H1 (cell line): ENCODE measurements at regions not wholly inside any gene's neighbourhood (a gene's known extent, or its start where the extent isn't known, plus 50 kb on each side); places are given as distances from the start of the nearest gene placed in this dataset.

Experiments
- CTCF ChIA-PET: fragments of 300-600 bp; sonication (Branson Sonifier 250); formaldehyde crosslinking; loops from one replicate; lab custom pipeline; 2021; ENCODE audit not compliant: partially characterized antibody; lab: Charles Lee
- POLR2A ChIA-PET: fragments of 300-600 bp; sonication (Branson Sonifier 250); formaldehyde crosslinking; loops from one replicate; lab custom pipeline; 2021; ENCODE audit warnings: inconsistent platforms; ENCODE audit not compliant: partially characterized antibody; lab: Charles Lee
- DNase-seq, 2 experiments: peaks; one replicate each; pipeline versions ENCODE4 v3.0.0 to v3.0.0-alpha.2; 2010 to 2022; ENCODE audit warnings: low spot score in 2 of 2, low read depth in 1 of 2, mixed read lengths in 1 of 2
- FAIRE-seq: peaks from 2 replicates; lab custom pipeline; 2011; peaks lifted over from hg19 to GRCh38; lab: Jason Lieb, UNC
- H2AFZ ChIP-seq: 2 replicates; pipeline ENCODE4 v1.8.1; 2012; ENCODE audit warnings: low read length, inconsistent platforms
- H2AK5ac ChIP-seq: 2 replicates; pipeline ENCODE4 v1.6.1; 2013; ENCODE audit warnings: low read depth, low read length
- H2BK120ac ChIP-seq: replicated peaks from 2 replicates; pipeline ENCODE3; 2013; ENCODE audit warnings: low read depth, low read length, inconsistent platforms
- H2BK12ac ChIP-seq: 2 replicates; pipeline ENCODE4 v1.6.1; 2013; ENCODE audit warnings: low read depth, low read length
- H2BK15ac ChIP-seq: 2 replicates; pipeline ENCODE4 v1.6.1; 2013; ENCODE audit warnings: low read length
- H2BK20ac ChIP-seq: 2 replicates; pipeline ENCODE4 v1.6.1; 2013; ENCODE audit warnings: low read length
- H2BK5ac ChIP-seq: 2 replicates; pipeline ENCODE4 v1.6.1; 2013; ENCODE audit warnings: low read depth, low read length
- H3K14ac ChIP-seq: 2 replicates; pipeline ENCODE4 v1.6.1; 2013; ENCODE audit warnings: inconsistent platforms; ENCODE audit not compliant: insufficient read length
- H3K18ac ChIP-seq: 2 replicates; pipeline ENCODE4 v1.6.1; 2013; ENCODE audit warnings: low read length; ENCODE audit errors: extremely low read depth
- H3K23ac ChIP-seq: 2 replicates; pipeline ENCODE4 v1.6.1; 2013; ENCODE audit warnings: inconsistent platforms; ENCODE audit not compliant: insufficient read length
- H3K23me2 ChIP-seq: 2 replicates; pipeline ENCODE4 v1.6.1; 2013; ENCODE audit warnings: low read depth, low read length
- H3K27ac ChIP-seq: 2 replicates; pipeline ENCODE4 v1.6.1; 2011; ENCODE audit warnings: low read depth, low read length, inconsistent platforms
- H3K27me3 ChIP-seq, 4 experiments: replicated peaks in 1 of 4; 1 replicate in 1 of 4; 2 replicates in 3 of 4; pipeline versions ENCODE4 v1.6.1 to v1.8.1; 2011 to 2013; ENCODE audit warnings: low read length in 3 of 4, mild to moderate bottlenecking in 3 of 4, inconsistent platforms in 2 of 4, mixed read lengths in 2 of 4, moderate library complexity in 1 of 4; ENCODE audit not compliant: control insufficient read depth in 3 of 4, insufficient read depth in 3 of 4; ENCODE audit errors: extremely low read depth in 1 of 4
- H3K36me3 ChIP-seq, 4 experiments: 2 replicates each; pipeline versions ENCODE4 v1.6.1 to v1.8.1; 2011 to 2013; ENCODE audit warnings: mild to moderate bottlenecking in 4 of 4, low read length in 3 of 4, moderate library complexity in 2 of 4, control low read depth in 1 of 4, inconsistent platforms in 1 of 4; ENCODE audit not compliant: insufficient read depth in 4 of 4, control insufficient read depth in 2 of 4
- H3K4ac ChIP-seq: replicated peaks from 2 replicates; pipeline ENCODE3; 2013; ENCODE audit warnings: low read length, low read depth, mixed read lengths, inconsistent platforms; ENCODE audit not compliant: insufficient read length
- H3K4me1 ChIP-seq, 4 experiments: replicated peaks in 1 of 4; 1 replicate in 1 of 4; 2 replicates in 3 of 4; pipeline versions ENCODE4 v1.6.1 to v1.8.1; 2011 to 2013; ENCODE audit warnings: low read length in 3 of 4, inconsistent platforms in 2 of 4, mixed read lengths in 1 of 4; ENCODE audit not compliant: insufficient read depth in 4 of 4, control insufficient read depth in 3 of 4
- H3K4me2 ChIP-seq, 2 experiments: 2 replicates each; pipeline versions ENCODE4 v1.6.1 to v1.8.1; 2011 to 2013; ENCODE audit warnings: low read depth in 2 of 2, low read length in 2 of 2, control low read depth in 1 of 2, inconsistent platforms in 1 of 2, mild to moderate bottlenecking in 1 of 2; ENCODE audit not compliant: insufficient read depth in 1 of 2
- H3K4me3 ChIP-seq, 4 experiments: fragments of 200-600, 300-600 bp in 1 of 4; sonication (generic), shearing (Covaris generic), sonication (Bioruptor Twin) in 1 of 4; 2 replicates each; pipeline versions ENCODE4 v1.5.1 to v1.8.1; 2011 to 2016; ENCODE audit warnings: low read length in 4 of 4, low read depth in 3 of 4, control low read depth in 2 of 4, inconsistent platforms in 2 of 4, mild to moderate bottlenecking in 2 of 4, mixed read lengths in 1 of 4, moderate library complexity in 1 of 4; ENCODE audit not compliant: insufficient read depth in 2 of 4; ENCODE audit errors: extremely low read depth in 1 of 4
- H3K56ac ChIP-seq: replicated peaks from 2 replicates; pipeline ENCODE3; 2013; ENCODE audit warnings: low read depth, mild to moderate bottlenecking, mixed read lengths, low read length, inconsistent platforms; ENCODE audit not compliant: insufficient read length
- H3K79me1 ChIP-seq: 2 replicates; pipeline ENCODE4 v1.6.1; 2013; ENCODE audit warnings: low read depth, low read length, control low read depth
- H3K79me2 ChIP-seq, 2 experiments: 2 replicates each; pipeline versions ENCODE4 v1.6.1 to v1.8.1; 2012 to 2013; ENCODE audit warnings: low read length in 2 of 2, mild to moderate bottlenecking in 2 of 2, inconsistent platforms in 1 of 2; ENCODE audit not compliant: insufficient read depth in 2 of 2, control insufficient read depth in 1 of 2
- H3K9ac ChIP-seq, 4 experiments: replicated peaks in 1 of 4; 1 replicate in 1 of 4; 2 replicates in 3 of 4; pipeline versions ENCODE4 v1.6.1 to v1.8.1; 2011 to 2013; ENCODE audit warnings: low read depth in 3 of 4, low read length in 3 of 4, control low read depth in 2 of 4, mild to moderate bottlenecking in 2 of 4, moderate library complexity in 2 of 4, inconsistent platforms in 1 of 4; ENCODE audit errors: extremely low read depth in 1 of 4
- H3K9me3 ChIP-seq, 2 experiments: 2 replicates each; pipeline versions ENCODE4 v1.6.1 to v1.8.1; 2012 to 2013; ENCODE audit warnings: mild to moderate bottlenecking in 2 of 2, moderate library complexity in 2 of 2, control low read depth in 1 of 2, inconsistent platforms in 1 of 2, low read depth in 1 of 2, low read length in 1 of 2, mixed read lengths in 1 of 2; ENCODE audit not compliant: insufficient read depth in 2 of 2
- H4K20me1 ChIP-seq, 2 experiments: replicated peaks in 1 of 2; 2 replicates each; pipeline versions ENCODE3 to v1.8.1; 2011 to 2013; ENCODE audit warnings: inconsistent platforms in 2 of 2, low read length in 2 of 2, mild to moderate bottlenecking in 1 of 2; ENCODE audit not compliant: insufficient read depth in 2 of 2, control insufficient read depth in 1 of 2
- H4K5ac ChIP-seq: 2 replicates; pipeline ENCODE4 v1.6.1; 2013; ENCODE audit warnings: low read length, low read depth, mixed read lengths, inconsistent platforms; ENCODE audit not compliant: insufficient read length
- H4K8ac ChIP-seq: 2 replicates; pipeline ENCODE4 v1.8.0; 2013; ENCODE audit warnings: mild to moderate bottlenecking, moderate library complexity, low read length, inconsistent platforms; ENCODE audit not compliant: insufficient read depth; ENCODE audit errors: extremely low read depth
- H4K91ac ChIP-seq: replicated peaks from 2 replicates; pipeline ENCODE3; 2013; ENCODE audit warnings: low read length, mixed read lengths, inconsistent platforms; ENCODE audit not compliant: insufficient read length
- TAF1 ChIP-seq: IDR thresholded peaks from 2 replicates; pipeline ENCODE4 v1.6.1; 2011; ENCODE audit warnings: mild to moderate bottlenecking, low read depth, low read length
- WGBS, 2 experiments: shearing (Covaris generic) in 1 of 2; methylation state at CpG; one replicate each; pipeline versions ENCODE4 v1.1.6 to v1.1.7; 2013 to 2015; ENCODE audit warnings: low lambda C conversion rate in 2 of 2, mixed read lengths in 2 of 2, inconsistent platforms in 1 of 2, low coverage in 1 of 2, missing lambda C conversion rate in 1 of 2; ENCODE audit not compliant: insufficient replicate concordance in 2 of 2, insufficient coverage in 1 of 2, insufficient read length in 1 of 2; ENCODE audit errors: extremely low coverage in 1 of 2, missing lambda C conversion rate in 1 of 2; 5-methylcytosine and 5-hydroxymethylcytosine counted together

DNA sequence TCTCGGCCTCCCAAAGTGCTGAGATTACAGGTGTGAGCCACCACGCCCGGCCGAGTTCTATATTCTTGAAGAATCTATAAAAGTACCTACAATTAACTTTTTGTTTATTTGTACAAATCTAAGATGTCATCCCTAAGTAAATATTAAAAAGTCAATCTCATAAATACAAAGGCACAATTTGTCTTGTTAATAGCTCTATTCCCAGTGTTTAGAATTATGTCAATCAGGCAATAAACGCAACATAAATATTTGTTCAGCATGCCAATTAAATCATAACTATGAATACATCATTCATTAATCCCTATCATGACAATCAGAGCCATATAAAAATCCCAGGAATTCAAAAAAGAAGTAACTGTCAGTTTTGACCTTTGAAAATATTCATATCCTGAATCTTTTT, 68.9 kb upstream of the CDH18 start:
- Histone ChIP-seq H3K79me1 (no peaks in the 10 kb centered on the region), H3K79me2 (no peaks in the 10 kb centered on the region), H2BK12ac (no peak overlapping the region), H3K4ac (no peak overlapping the region), H3K9me3 (no peaks in the 10 kb centered on the region), H2BK120ac (no peak overlapping the region), H3K4me1 (no peaks in the 10 kb centered on the region), H2AFZ (no peak overlapping the region), H3K4me3 (no peak overlapping the region), H2BK5ac (no peak overlapping the region), H3K9ac (no peak overlapping the region), H4K8ac (no peak overlapping the region), H2AK5ac (no peak overlapping the region), H2BK15ac (no peak overlapping the region), H2BK20ac (no peak overlapping the region), H3K27ac (no peak overlapping the region), H4K20me1 (no peaks in the 10 kb centered on the region), H3K4me2 (no peak overlapping the region), H3K14ac (no peak overlapping the region), H3K23me2 (no peaks in the 10 kb centered on the region), H3K23ac (no peak overlapping the region), H4K5ac (no peak overlapping the region), H3K56ac (no peak overlapping the region), H3K36me3 (no peaks in the 10 kb centered on the region), H3K18ac (no peak overlapping the region), H4K91ac (no peak overlapping the region), H3K27me3 (no peaks in the 10 kb centered on the region)
- no peak for FAIRE-seq
- ChIA-PET CTCF (no interaction called here), POLR2A (no interaction called here)
- 96% methylated on average over 5 of the region's 5 CpGs; no CpG with 5 or more reads in 1 of the 2 experiments for WGBS, 2 experiments
- DNase-seq, result no peak
- no peak for TF ChIP-seq TAF1
